ENCODE measurements at regions not wholly inside any gene's neighbourhood (a gene's known extent, or its start where the extent isn't known, plus 50 kb on each side); places are given as distances from the start of the nearest gene placed in this dataset.

DNA sequence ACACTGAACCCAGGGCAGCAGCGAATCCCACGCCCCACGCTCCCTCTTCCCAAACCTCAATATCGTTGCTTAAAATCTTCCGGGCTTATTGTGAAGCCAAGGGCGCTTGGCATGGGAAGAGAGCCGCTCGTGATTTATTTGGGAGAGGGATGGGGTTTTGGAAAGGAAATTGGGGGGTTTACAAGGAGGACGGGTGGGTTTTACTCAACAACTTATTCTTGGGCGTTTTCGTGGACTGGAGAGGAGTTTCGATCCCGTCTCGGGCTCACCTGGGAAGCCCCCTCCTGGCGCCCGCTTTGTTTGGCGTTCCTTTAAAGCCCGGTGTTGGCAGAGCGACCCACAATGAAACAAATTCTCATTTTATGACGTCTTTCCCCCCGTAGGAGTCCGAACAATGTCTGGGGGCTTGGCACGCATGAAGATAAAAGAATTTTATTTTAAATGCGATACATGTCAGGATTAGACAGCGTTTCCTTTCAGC is 135.3 kb downstream of the INSIG2 start:
- H3K36me3 ChIP-seq, result no peaks in the 10 kb centered on the region
- peak overlapping the region; percentile 57 for H3K4me3 ChIP-seq
- Mint-ChIP-seq H3K27me3 (ENCODE audit: insufficient read depth, low read depth) (peaks cover 23% of the 10 kb centered on the region), H3K36me3 (peaks cover 2% of the 10 kb centered on the region), H3K4me3 (peak overlapping the region; percentile 88), H3K4me1 (peaks cover 53% of the 10 kb centered on the region), H3K27ac (peak overlapping the region; percentile 89), H3K9me3 (no peaks in the 10 kb centered on the region)
- DNase-seq (ENCODE audit: low spot score), result peak; percentile 36
- H3F3A ChIP-seq (ENCODE audit: low read depth), result peaks cover 30% of the 10 kb centered on the region
- no peaks in the 10 kb centered on the region for H3K9me3 ChIP-seq (ENCODE audit: low read depth)
- TF ChIP-seq EZH2 (IDR thresholded peaks at IDR 0.05) (no peak), EZH2phosphoT487 (IDR thresholded peaks at IDR 0.05) (no peak)
- TF ChIP-seq, protein P1, sequence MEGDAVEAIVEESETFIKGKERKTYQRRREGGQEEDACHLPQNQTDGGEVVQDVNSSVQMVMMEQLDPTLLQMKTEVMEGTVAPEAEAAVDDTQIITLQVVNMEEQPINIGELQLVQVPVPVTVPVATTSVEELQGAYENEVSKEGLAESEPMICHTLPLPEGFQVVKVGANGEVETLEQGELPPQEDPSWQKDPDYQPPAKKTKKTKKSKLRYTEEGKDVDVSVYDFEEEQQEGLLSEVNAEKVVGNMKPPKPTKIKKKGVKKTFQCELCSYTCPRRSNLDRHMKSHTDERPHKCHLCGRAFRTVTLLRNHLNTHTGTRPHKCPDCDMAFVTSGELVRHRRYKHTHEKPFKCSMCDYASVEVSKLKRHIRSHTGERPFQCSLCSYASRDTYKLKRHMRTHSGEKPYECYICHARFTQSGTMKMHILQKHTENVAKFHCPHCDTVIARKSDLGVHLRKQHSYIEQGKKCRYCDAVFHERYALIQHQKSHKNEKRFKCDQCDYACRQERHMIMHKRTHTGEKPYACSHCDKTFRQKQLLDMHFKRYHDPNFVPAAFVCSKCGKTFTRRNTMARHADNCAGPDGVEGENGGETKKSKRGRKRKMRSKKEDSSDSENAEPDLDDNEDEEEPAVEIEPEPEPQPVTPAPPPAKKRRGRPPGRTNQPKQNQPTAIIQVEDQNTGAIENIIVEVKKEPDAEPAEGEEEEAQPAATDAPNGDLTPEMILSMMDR (IDR thresholded peaks at IDR 0.05), result no peak
- no peaks in the 10 kb centered on the region for H4K20me1 ChIP-seq (ENCODE audit: low read depth)
- peak overlapping the region; percentile 80 for H2AFZ ChIP-seq (replicated peaks)
- H3K9ac ChIP-seq, result no peak overlapping the region
- peaks cover 71% of the 10 kb centered on the region for H3K27me3 ChIP-seq
- peak overlapping the region; percentile 86 for H3K4me2 ChIP-seq
- no peaks in the 10 kb centered on the region for H3K79me2 ChIP-seq (ENCODE audit: low read depth)
- peaks cover 28% of the 10 kb centered on the region for H3K4me1 ChIP-seq
- H3K27ac ChIP-seq, result no peak overlapping the region

DNA sequence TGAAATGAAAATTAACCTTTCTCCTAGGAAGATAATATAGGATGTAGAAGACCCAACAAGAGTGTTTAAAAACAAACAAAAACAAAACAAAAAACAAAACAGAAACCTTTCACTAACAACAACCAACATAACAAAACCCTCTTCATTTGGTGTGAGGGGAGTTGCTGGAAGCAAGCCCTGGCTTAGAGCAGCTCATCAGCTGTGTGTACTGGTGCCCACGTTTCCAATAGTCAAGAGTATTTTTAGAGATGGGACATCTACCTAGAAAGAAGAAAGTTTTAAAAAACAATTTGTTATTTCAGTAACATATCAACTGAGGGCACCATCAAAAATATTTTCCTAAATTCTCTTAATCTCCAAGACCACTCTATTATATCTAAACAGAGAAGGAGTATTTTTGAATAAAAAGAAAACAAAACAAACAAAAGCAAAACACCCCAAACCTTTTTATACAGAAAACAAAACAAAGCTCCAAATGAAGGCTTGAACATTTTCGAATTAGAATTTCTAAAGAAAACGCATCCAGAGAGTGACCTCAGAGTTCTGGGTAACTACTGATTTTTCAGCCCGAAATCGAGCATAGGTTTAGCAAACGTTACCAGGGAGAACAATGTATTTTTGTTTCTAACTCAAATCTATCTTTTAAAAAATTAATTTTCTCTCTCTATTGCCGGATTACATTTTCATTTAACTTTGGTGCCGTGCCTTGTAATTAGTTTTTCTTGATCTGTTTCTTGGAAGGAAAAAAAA is 134.6 kb downstream of the INSIG2 start:
- Mint-ChIP-seq H3K27me3 (ENCODE audit: insufficient read depth, low read depth) (peaks cover 16% of the 10 kb centered on the region), H3K27ac (peak overlapping the region; percentile 89)
- peaks cover 69% of the 10 kb centered on the region for H3K27me3 ChIP-seq

DNA sequence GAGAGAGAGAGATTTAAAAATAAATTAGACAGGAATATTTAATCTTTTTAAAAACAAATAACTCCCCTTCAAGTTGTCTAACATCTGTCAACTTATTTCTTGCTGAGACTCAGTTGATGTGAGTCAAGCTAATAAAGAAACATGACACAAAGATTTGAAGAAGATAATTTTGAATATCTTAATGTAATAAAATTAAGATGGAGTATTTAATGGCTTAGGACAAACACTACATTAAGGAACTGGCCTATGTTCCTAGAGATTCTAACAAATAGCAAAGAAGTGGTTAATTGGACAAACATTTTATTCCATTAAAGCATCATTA is 134.0 kb downstream of the INSIG2 start:
- peaks cover 28% of the 10 kb centered on the region for H3K4me1 ChIP-seq
- H3K9me3 Mint-ChIP-seq, result no peaks in the 10 kb centered on the region
- no peak overlapping the region for H3K4me2 ChIP-seq

More for the DNA sequence above, 134.6 kb downstream of the INSIG2 start:
- no peak overlapping the region for H3K27ac ChIP-seq
- no peak overlapping the region for H2AFZ ChIP-seq (replicated peaks)
- peak overlapping the region; percentile 57 for H3K4me3 ChIP-seq
- H3K4me1 ChIP-seq, result peaks cover 28% of the 10 kb centered on the region
- H3K36me3 Mint-ChIP-seq, result peaks cover 2% of the 10 kb centered on the region
- H3F3A ChIP-seq (ENCODE audit: low read depth), result peaks cover 30% of the 10 kb centered on the region
- no peaks in the 10 kb centered on the region for H3K9me3 ChIP-seq (ENCODE audit: low read depth)
- H3K36me3 ChIP-seq, result no peaks in the 10 kb centered on the region
- H3K4me2 ChIP-seq, result peak overlapping the region; percentile 86
- H3K4me1 Mint-ChIP-seq, result peaks cover 53% of the 10 kb centered on the region
- peak; percentile 33 for DNase-seq (ENCODE audit: low spot score)
- no peaks in the 10 kb centered on the region for H4K20me1 ChIP-seq (ENCODE audit: low read depth)
- peak overlapping the region; percentile 88 for H3K4me3 Mint-ChIP-seq
- H3K9me3 Mint-ChIP-seq, result no peaks in the 10 kb centered on the region
- TF ChIP-seq, protein P1 (IDR thresholded peaks at IDR 0.05), result no peak
- TF ChIP-seq EZH2phosphoT487 (IDR thresholded peaks at IDR 0.05) (peak; percentile 23), EZH2 (IDR thresholded peaks at IDR 0.05) (no peak)
- no peak overlapping the region for H3K9ac ChIP-seq
- no peaks in the 10 kb centered on the region for H3K79me2 ChIP-seq (ENCODE audit: low read depth)

More for the DNA sequence above, 134.0 kb downstream of the INSIG2 start:
- no peak for DNase-seq (ENCODE audit: low spot score)
- H3K36me3 Mint-ChIP-seq, result no peaks in the 10 kb centered on the region
- H3K27ac Mint-ChIP-seq, result no peak overlapping the region
- Histone ChIP-seq H3K4me3 (no peak overlapping the region), H3K9ac (no peak overlapping the region), H3K36me3 (no peaks in the 10 kb centered on the region), H2AFZ (replicated peaks) (no peak overlapping the region), H3K27me3 (peaks cover 64% of the 10 kb centered on the region), H3K9me3 (ENCODE audit: low read depth) (no peaks in the 10 kb centered on the region), H3K79me2 (ENCODE audit: low read depth) (no peaks in the 10 kb centered on the region), H3F3A (ENCODE audit: low read depth) (peaks cover 30% of the 10 kb centered on the region), H3K27ac (no peak overlapping the region), H4K20me1 (ENCODE audit: low read depth) (no peaks in the 10 kb centered on the region)
- H3K4me1 Mint-ChIP-seq, result peaks cover 50% of the 10 kb centered on the region
- peaks cover 14% of the 10 kb centered on the region for H3K27me3 Mint-ChIP-seq (ENCODE audit: insufficient read depth, low read depth)
- no peak for TF ChIP-seq EZH2phosphoT487 (IDR thresholded peaks at IDR 0.05)
- TF ChIP-seq EZH2 (IDR thresholded peaks at IDR 0.05), result no peak
- TF ChIP-seq, protein P1 (IDR thresholded peaks at IDR 0.05), result no peak
- peak overlapping the region; percentile 88 for H3K4me3 Mint-ChIP-seq

All from neural progenitor cell (in vitro differentiated cells).